HG02884 (cell line): ENCODE measurements at regions not wholly inside any gene's neighbourhood (a gene's known extent, or its start where the extent isn't known, plus 50 kb on each side); places are given as distances from the start of the nearest gene placed in this dataset.
"Not testable (repeated sequence)": the region's sequence is repeated elsewhere in the genome, so short reads cannot be mapped to it uniquely, and the experiment has no call there.

Source experiments
- ATAC-seq: cut with Tn5 transposase; IDR thresholded peaks from one replicate; pipeline ENCODE4 v1.9.1; 2021; ENCODE audit warnings: mild to moderate bottlenecking, moderate library complexity; ENCODE audit not compliant: unreplicated experiment

GRCh38 chr12:105861227-105861626 lies 277.5 kb downstream of the NUAK1 start:
- no peak for ATAC-seq

GRCh38 chr12:105862163-105862821 lies 276.5 kb downstream of the NUAK1 start:
- no peak for ATAC-seq

GRCh38 chr12:105864316-105864715 lies 274.4 kb downstream of the NUAK1 start:
- ATAC-seq: no peak

- ATAC-seq: no peak
Measured at GRCh38 chr12:105864901-105865300, 273.9 kb downstream of the NUAK1 start.

- no peak for ATAC-seq
Measured at GRCh38 chr12:105865886-105866285, 272.9 kb downstream of the NUAK1 start.

GRCh38 chr12:105874121-105874520 lies 264.6 kb downstream of the NUAK1 start:
- ATAC-seq: no peak

GRCh38 chr12:105876396-105876927 lies 262.3 kb downstream of the NUAK1 start:
- ATAC-seq: no peak

GRCh38 chr12:105878964-105879363 lies 259.8 kb downstream of the NUAK1 start:
- no peak for ATAC-seq

GRCh38 chr12:105880824-105881388 lies 257.8 kb downstream of the NUAK1 start:
- no peak for ATAC-seq

- no peak for ATAC-seq
Measured at GRCh38 chr12:105882404-105882803, 256.4 kb downstream of the NUAK1 start.

- ATAC-seq: no peak
Measured at GRCh38 chr12:105887131-105887530, 251.6 kb downstream of the NUAK1 start.

- ATAC-seq: no peak
Measured at GRCh38 chr12:105888696-105889095, 250.1 kb downstream of the NUAK1 start.

GRCh38 chr12:105892362-105892910 lies 246.3 kb downstream of the NUAK1 start:
- ATAC-seq: no peak

- not testable (repeated sequence) for ATAC-seq
Measured at GRCh38 chr12:105895197-105895832, 243.4 kb downstream of the NUAK1 start.

- ATAC-seq: no peak
Measured at GRCh38 chr12:105897311-105897725, 241.4 kb downstream of the NUAK1 start.

- ATAC-seq: not testable (repeated sequence)
Measured at GRCh38 chr12:105898271-105898670, 240.5 kb downstream of the NUAK1 start.

- no peak for ATAC-seq
Measured at GRCh38 chr12:105899589-105899988, 239.2 kb downstream of the NUAK1 start.

GRCh38 chr12:105906561-105906960 lies 232.2 kb downstream of the NUAK1 start:
- no peak for ATAC-seq

GRCh38 chr12:105907982-105908381 lies 230.8 kb downstream of the NUAK1 start:
- ATAC-seq: no peak

GRCh38 chr12:105910030-105910429 lies 228.7 kb downstream of the NUAK1 start:
- no peak for ATAC-seq

GRCh38 chr12:105911966-105912365 lies 226.8 kb downstream of the NUAK1 start:
- no peak for ATAC-seq
